ENCODE measurements at regions not wholly inside any gene's neighbourhood (a gene's known extent, or its start where the extent isn't known, plus 50 kb on each side); places are given as distances from the start of the nearest gene placed in this dataset.

DNA sequence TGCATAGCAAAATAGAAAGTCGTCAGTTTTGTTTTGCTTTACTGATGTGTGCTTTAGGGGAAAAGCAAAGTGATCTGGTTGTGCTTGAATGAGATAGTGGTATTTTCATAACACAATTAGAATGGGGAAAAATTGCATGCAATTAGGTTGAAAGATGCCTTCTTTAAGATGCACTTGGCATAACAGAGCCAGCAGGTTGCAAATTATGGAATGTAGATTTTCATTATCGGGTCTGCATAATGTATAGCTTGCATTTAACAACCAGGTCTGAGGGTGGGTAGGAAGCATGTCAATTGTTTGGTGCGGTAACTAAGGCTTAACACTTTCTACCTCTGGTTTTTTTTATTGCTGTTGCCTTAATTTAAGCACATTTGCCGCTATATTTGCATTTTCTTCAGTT is 370.7 kb upstream of the MCTP2 start:
- H3K4me3 ChIP-seq (ENCODE audit: low read length): no peak overlapping the region
- TF ChIP-seq ZNF274 (IDR thresholded peaks at IDR 0.05; ENCODE audit: low read depth, low read length): no peak

DNA sequence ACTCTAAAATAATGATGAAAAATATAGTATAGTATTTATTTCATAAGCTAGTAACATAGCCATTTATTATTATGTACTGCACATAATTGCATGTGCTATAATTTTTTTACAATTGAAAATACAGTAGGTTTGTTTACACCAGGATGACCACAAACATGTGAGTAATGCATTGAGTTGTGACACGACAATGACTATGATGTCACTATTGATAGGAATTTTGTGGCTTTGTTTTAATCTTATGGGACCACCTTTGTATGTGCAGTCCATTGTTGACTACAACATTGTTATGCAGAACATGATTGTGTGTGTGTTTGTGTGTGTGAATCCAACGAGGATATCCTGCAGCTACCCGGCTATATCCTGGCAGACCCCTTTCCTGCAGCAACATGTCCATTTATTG is 372.2 kb upstream of the MCTP2 start:
- H3K4me3 ChIP-seq (ENCODE audit: low read length): no peak overlapping the region
- TF ChIP-seq ZNF274 (IDR thresholded peaks at IDR 0.05; ENCODE audit: low read depth, low read length): no peak

DNA sequence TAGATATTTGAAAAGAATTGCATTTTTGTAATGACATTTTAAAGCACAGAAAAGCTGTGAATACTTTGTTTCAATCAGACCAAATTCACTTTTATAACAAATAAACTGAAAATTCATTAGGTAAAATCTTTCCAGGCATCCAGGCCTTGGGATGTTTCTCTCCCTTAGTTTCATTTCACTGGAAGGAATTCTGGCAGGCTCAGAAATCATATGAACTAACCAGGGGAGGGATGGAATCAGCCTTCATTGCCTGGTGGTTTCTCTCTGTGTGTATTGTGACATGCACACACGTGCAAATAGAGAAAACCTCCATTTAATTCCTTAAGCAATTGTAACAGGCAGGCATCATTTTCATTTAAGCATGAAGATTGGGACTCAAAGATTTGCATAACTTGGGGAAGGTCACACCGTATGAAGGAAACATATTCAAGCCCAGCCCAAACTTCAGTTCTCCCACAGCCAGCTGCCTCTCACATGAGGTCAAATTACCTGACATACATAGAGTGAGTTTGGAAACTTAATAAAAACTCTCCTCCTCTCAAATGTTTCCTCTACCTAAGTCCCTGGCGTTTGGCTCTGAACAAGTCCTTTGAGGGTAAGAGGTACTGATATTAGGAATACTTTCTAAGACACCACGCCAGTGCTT is 376.1 kb upstream of the MCTP2 start:
- TF ChIP-seq ZNF274 (IDR thresholded peaks at IDR 0.05; ENCODE audit: low read depth, low read length): no peak
- H3K4me3 ChIP-seq (ENCODE audit: low read length): no peak overlapping the region

DNA sequence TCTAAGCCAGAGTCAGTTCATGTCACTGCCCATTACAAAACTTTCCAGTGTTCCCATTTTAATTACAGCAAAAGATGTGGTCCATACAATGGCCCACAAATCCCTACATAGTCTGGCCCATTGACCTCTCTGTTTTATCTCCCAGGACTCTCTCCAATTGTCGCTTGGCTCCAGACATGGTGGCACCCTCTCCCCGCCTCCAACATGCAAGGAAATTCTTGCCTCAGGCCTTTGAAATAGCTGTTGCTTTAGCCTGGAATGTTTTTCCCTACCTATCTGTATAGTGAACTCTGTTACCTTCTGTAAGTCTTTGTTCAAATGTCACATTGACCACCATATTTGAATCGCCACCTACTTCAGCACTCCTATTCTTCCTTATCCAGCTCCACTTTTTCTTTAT is 377.3 kb upstream of the MCTP2 start:
- TF ChIP-seq ZNF274 (IDR thresholded peaks at IDR 0.05; ENCODE audit: low read depth, low read length): no peak
- H3K4me3 ChIP-seq (ENCODE audit: low read length): no peak overlapping the region

DNA sequence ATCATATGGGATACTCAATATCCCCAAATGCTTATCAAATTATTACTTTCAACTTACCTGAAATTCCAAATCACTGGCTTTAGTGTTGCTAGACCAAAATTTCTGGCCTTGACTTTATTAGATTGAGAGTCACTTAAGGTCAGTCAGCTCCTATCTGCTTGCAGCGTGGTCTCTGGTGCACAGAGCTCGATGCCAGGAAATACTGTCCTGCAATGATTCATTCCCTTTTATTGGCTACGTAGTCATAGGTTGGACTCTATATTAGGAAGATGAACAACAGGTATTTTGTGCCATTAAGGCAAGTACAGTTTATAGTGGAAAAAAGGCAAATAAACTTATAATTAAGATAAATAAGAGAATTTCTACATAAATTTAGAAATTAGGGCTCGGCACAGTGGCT is 378.6 kb upstream of the MCTP2 start:
- no peak overlapping the region for H3K4me3 ChIP-seq (ENCODE audit: low read length)
- TF ChIP-seq ZNF274 (IDR thresholded peaks at IDR 0.05; ENCODE audit: low read depth, low read length): no peak

DNA sequence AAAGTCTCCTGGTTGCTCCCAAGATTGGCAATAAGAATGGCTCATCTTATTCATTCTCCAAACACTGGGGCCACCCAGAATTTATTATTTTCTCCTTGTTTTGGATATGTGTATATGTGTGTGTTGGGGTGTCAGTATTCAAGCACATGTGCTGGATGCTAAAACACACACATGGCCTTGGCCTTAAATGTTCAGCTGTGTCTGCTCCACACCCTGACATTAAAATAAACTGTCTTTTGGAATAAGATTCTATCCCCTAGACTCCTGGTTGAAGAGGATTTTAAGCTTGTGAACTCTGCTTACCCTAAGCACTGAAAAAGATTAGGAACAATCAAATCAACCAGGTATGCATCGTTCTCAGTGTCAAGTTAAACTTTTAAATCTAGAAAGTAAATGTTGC is 382.9 kb upstream of the MCTP2 start:
- H3K4me3 ChIP-seq (ENCODE audit: low read length): no peak overlapping the region
- TF ChIP-seq ZNF274 (IDR thresholded peaks at IDR 0.05; ENCODE audit: low read depth, low read length): no peak

DNA sequence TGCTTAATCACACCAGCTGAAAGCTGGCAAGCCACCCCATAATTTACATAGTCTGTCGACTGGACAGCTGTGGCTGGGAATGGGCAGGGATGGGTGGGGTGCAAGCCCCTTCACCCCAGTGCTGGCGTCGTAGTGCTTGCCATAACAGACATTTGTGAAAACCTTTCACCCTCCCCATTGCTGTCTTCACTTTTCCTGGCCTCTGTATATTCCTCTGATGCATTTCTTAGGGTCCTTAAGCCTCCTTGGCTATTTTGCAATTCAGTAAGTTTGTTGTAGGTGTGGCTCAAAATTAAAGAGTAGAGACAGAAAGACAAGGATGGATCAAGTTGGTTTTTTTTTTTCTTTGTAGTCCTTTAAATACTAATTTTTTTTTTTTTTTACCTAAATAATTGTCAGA is 383.3 kb upstream of the MCTP2 start:
- H3K4me3 ChIP-seq (ENCODE audit: low read length): no peak overlapping the region
- TF ChIP-seq ZNF274 (IDR thresholded peaks at IDR 0.05; ENCODE audit: low read depth, low read length): no peak

DNA sequence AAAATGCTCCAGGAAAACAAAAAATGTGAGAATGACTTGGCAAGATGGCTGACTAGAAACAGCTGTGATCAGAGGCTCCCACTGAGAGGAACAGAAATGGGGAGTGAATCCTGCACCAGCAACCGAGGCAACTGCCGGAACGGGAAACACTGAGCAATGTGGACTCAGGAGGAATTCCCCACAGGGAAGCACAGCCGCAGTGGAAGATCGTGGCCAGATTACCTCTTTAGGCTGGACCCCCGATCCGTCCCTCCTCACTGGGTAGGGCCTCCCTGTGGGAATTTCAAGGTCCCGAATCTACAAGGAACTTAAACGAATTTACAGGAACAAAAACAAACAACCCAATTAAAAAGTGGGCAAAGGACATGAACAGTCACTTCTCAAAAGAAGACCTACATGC is 385.2 kb upstream of the MCTP2 start:
- TF ChIP-seq ZNF274 (IDR thresholded peaks at IDR 0.05; ENCODE audit: low read depth, low read length): no peak

DNA sequence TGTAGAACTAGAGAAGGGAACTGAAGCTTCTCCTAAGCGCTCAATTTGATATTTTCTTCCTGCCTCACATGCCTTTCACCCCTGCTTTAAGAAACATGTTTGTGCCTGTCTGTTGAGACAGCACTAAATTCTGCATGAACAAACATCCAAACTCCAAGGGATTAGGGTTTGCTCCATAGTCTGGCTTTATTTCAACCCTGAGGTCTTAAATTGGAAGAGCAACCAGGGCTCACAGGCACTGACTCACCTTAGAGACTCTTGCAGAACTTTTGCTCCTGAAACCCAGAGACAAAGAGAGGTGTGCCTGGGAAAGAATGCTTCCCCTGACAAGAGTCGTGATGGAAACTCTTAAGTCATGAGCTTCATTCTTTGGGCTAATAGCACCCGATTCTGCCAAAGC is 393.9 kb upstream of the MCTP2 start:
- no peak for TF ChIP-seq ZNF274 (IDR thresholded peaks at IDR 0.05; ENCODE audit: low read depth, low read length)
- no peak overlapping the region for H3K4me3 ChIP-seq (ENCODE audit: low read length)

More for the DNA sequence above, 385.2 kb upstream of the MCTP2 start:
- H3K4me3 ChIP-seq (ENCODE audit: low read length): no peak overlapping the region

DNA sequence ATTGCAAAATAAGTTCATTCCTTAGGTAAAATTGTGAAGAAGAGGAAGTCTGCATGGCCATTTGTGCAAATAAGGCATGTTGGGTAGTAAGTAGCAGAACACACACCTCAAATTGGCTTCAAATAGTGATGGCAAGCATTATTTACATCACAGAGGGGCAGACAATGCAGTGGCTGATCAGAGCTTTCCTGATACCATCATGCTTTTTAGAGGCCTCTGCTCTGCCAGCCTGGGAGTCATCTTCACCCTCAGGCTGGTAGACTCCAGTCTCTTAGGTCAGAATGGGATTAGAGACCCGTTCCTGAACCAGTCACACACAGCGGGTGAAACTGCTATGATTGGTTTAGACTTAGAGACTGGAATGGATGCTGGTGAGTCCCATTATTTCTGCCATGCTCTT is 396.0 kb upstream of the MCTP2 start:
- no peak for TF ChIP-seq ZNF274 (IDR thresholded peaks at IDR 0.05; ENCODE audit: low read depth, low read length)
- H3K4me3 ChIP-seq (ENCODE audit: low read length): no peak overlapping the region

DNA sequence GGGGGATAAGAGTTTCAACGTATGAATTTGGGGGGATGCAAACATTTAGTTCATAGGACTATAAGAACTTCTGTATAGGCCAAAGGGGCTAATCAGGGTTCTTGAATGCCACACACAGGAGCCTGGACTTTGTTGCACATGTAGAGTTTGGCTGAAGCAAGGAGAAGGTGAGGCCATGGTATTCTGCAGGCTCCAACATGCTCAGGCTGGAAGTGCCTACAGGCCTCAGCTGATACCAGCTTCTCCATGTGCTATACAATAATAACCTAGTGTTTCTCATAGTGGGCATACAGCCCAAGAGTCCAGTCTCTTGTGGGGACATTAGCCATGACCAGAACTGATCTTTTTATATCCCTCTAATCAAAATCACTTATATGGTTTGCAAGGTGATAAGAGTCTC is 399.7 kb upstream of the MCTP2 start:
- no peak for TF ChIP-seq ZNF274 (IDR thresholded peaks at IDR 0.05; ENCODE audit: low read depth, low read length)
- H3K4me3 ChIP-seq (ENCODE audit: low read length): no peak overlapping the region

DNA sequence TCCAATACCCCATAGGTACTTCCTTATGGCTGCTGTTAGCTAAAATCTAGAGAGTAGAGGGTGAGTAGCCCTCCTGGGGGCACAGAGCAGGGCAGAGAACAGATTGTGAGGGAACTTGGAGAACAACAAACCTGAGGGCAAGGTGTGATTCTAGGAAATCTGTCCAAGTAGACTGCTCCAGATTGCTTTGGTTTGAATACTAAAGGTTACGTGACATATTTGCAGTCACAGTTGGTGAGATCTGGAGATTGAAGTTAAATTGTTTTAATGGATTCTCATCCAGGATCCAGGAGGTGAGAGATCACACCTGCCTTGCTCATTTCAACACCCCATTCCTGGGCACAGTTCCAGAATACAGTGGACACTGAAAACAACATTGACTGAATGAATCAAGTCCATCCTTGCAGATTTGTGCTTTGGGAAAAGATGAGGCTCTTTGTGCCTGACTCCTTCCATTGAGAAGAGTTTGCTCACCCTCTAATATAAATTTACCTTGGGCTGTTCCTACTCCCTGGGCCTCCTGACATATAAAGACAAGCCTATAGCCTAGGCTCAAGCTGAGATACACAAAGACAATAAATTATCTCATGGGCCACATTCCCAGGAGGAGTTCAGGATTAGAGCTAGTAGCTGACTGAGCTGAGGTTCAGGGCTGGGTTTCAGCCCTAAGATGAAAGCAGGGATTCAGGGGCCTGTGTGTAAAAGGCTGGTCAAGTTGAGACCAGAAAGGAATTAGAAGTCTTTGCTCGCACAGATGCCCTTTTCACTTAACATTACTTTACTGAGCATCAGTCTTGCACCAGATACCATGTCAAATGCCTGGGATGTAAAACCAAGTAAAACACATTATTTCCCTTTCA is 400.9 kb upstream of the MCTP2 start:
- no peak overlapping the region for H3K4me3 ChIP-seq (ENCODE audit: low read length)
- no peak for TF ChIP-seq ZNF274 (IDR thresholded peaks at IDR 0.05; ENCODE audit: low read depth, low read length)

DNA sequence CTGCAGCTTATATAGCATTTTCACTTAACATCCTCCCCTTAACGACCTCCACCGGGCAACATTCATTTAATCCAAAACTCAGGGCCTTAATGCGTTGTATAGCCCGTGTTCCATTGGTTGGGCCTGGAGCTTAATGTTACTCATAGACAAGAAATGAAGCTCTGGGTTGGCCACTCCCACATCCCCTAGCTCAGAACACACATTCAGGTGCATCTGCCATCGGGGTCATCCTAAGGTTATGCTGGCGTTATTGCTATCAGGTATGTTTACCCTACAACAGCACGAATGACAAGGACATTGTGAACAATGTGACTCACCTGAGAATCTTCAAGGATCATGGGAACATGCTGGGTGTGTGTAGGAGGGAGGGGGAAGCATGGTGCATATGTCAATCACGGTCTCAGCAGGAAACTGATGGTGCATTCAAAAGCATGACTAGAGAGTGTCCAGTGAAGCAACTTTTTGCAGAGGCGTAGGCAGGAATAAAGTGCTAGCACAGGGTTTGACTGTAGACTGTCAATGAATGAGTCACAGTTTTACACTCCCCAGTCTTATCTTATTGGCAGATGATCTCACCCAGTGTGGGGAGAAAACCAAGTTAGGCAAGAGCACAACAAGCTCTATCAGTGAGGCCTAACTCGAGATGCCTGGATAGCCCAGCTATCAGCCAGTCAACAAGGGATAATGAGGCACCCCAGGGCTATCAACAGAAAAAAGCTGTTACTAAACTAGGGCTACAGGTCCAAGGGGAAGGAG is 402.1 kb upstream of the MCTP2 start:
- no peak overlapping the region for H3K4me3 ChIP-seq (ENCODE audit: low read length)

DNA sequence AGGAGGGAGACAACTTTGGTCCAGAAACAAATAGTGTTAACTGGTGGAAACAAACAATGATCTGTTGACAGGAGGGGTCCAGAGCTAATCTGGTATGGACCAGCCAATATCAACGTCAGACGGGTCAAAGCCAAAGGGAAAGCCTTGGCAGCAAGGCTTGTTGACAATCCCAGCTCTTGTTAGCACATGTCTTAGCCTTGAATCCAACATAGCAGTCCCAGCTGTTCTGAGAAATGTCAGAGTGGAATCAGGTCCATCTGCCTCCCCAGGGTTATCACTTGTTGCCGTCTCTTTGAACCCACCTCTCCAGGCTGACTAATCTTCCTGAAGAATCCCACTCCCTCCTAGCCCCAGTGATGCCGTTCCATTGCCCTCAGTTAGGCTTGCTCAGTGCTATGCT is 404.6 kb upstream of the MCTP2 start:
- no peak for TF ChIP-seq ZNF274 (IDR thresholded peaks at IDR 0.05; ENCODE audit: low read depth, low read length)
- H3K4me3 ChIP-seq (ENCODE audit: low read length): no peak overlapping the region

More for the DNA sequence above, 402.1 kb upstream of the MCTP2 start:
- no peak for TF ChIP-seq ZNF274 (IDR thresholded peaks at IDR 0.05; ENCODE audit: low read depth, low read length)

DNA sequence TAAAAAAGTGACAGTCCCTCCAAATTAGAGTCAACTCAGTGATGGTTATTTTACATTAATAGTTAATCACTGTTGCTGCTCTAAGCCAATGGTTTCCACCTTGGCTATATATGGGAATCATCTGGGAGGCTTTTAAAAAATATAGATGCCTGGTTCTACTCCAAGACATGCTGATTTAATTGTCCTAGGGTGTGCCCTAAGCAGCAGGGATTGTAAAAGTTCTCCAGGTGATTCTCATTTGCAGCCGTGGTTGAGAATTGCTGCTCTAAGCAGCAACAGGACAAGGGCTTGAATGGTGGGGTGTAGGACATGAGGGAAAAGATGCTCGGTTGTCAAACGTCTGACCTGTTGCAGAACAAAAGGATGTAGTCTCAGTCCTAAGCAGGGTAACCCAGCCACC is 405.1 kb upstream of the MCTP2 start:
- no peak for TF ChIP-seq ZNF274 (IDR thresholded peaks at IDR 0.05; ENCODE audit: low read depth, low read length)
- H3K4me3 ChIP-seq (ENCODE audit: low read length): no peak overlapping the region

Measured in GM08714 (cell line).